Spinal cord (tissue), 9 donors: ENCODE measurements at regions not wholly inside any gene's neighbourhood (a gene's known extent, or its start where the extent isn't known, plus 50 kb on each side); places are given as distances from the start of the nearest gene placed in this dataset.

Experiments
- DNase-seq, 6 donors: peaks; one replicate each; pipeline versions ENCODE4 v3.0.0 to v3.0.0-alpha.2; 2013 to 2015; ENCODE audit warnings: low spot score in 6 of 6, low read depth in 4 of 6
- H3K27ac ChIP-seq: one replicate; pipeline ENCODE4 v1.5.1; 2013; ENCODE audit warnings: low read depth, low read length, control low read depth
- H3K27me3 ChIP-seq: one replicate; pipeline ENCODE4 v1.6.1; 2013; ENCODE audit warnings: low read length; ENCODE audit not compliant: control insufficient read depth, insufficient read depth
- H3K36me3 ChIP-seq: one replicate; pipeline ENCODE4 v1.6.1; 2013; ENCODE audit warnings: low read length; ENCODE audit not compliant: control insufficient read depth, insufficient read depth
- H3K4me1 ChIP-seq: one replicate; pipeline ENCODE4 v1.6.1; 2013; ENCODE audit warnings: low read length; ENCODE audit not compliant: control insufficient read depth, insufficient read depth
- H3K4me3 ChIP-seq: one replicate; pipeline ENCODE4 v1.5.1; 2013; ENCODE audit warnings: low read depth, low read length, control low read depth
- H3K9me3 ChIP-seq: one replicate; pipeline ENCODE4 v1.6.1; 2013; ENCODE audit warnings: low read length; ENCODE audit not compliant: control insufficient read depth, insufficient read depth
- WGBS: methylation state at CpG from one replicate; pipeline ENCODE4 v1.1.5; 2013; ENCODE audit warnings: missing lambda C conversion rate; ENCODE audit not compliant: insufficient coverage; 5-methylcytosine and 5-hydroxymethylcytosine counted together
- donor health status: healthy.

DNA sequence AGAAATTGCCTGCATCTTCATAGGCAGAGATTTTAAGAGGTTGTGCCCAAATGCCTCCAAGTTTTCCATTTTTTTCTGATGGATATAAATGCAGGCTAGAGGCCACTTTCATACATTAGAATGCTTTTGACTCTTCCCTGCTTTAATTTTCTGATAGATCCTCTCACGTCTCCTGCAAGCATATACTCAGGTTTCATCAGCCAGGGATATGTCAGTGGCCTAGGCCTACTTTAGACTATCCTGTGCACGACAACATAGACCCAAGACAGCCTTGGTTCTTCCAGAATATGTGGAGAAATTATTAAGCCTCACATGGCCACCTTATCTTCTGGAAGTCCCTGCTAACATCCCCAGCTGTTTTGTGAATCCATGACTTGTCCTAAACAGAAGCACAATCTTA, 415.9 kb downstream of the TDRD15 start:
- no peak overlapping the region for H3K27ac ChIP-seq
- H3K27me3 ChIP-seq, result no peaks in the 10 kb centered on the region
- peaks cover 11% of the 10 kb centered on the region for H3K9me3 ChIP-seq
- no peak overlapping the region for H3K4me3 ChIP-seq
- WGBS, result 92% methylated on average over 2 of the region's 2 CpGs
- no peaks in the 10 kb centered on the region for H3K36me3 ChIP-seq
- DNase-seq, result no peak
- H3K4me1 ChIP-seq, result no peaks in the 10 kb centered on the region

GRCh38 chr2:21543630-21544029, 419.9 kb downstream of the TDRD15 start:
- no peaks in the 10 kb centered on the region for H3K9me3 ChIP-seq
- no peak overlapping the region for H3K4me3 ChIP-seq
- H3K27me3 ChIP-seq, result no peaks in the 10 kb centered on the region
- no peak overlapping the region for H3K27ac ChIP-seq
- no peaks in the 10 kb centered on the region for H3K4me1 ChIP-seq
- no CpG with 5 or more reads among the region's 2 CpGs for WGBS
- no peaks in the 10 kb centered on the region for H3K36me3 ChIP-seq
- no peak for DNase-seq

DNA sequence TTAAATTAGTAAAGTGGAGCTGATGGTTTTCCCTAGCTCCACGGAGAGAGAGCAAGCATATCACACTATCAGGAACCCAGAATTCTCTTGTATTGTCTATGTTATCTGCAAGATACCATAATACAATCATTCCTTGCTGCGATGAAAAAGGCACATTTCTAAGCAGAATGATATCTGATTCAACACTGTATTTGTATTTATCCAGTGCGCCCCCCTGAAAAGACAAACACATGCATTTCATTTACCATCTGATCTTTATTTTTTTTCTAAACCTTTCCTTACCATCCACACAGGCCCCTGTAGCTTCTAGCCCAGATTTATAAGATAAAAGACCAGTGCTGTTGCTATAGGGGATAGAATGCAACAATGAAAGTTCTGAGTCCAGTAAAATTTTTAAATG, 420.6 kb downstream of the TDRD15 start:
- DNase-seq, result no peak
- Histone ChIP-seq H3K27ac (no peak overlapping the region), H3K4me3 (no peak overlapping the region), H3K36me3 (no peaks in the 10 kb centered on the region), H3K4me1 (no peaks in the 10 kb centered on the region), H3K9me3 (no peaks in the 10 kb centered on the region), H3K27me3 (no peaks in the 10 kb centered on the region)
- 100% methylated on average over 2 of the region's 3 CpGs for WGBS

DNA sequence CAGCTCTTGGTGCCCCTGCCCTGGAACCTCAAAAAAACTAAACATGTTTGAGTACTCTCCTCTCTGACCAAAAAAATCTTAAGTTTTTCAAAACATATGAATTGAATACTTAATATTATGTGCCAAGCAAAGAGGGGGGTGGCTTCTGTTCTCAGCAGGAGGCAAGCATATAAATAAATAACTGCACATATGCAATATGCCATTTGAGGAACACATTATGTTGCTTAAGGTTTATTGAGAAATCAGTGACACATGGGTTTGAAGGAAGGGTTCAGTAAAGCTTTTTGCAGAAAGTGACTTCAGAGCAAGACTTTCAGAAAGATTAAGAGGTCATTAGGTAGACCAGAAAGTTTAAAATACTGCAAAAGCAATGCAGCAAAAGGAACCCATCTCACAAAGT, 429.2 kb downstream of the TDRD15 start:
- Histone ChIP-seq H3K4me3 (no peak overlapping the region), H3K36me3 (no peaks in the 10 kb centered on the region), H3K9me3 (no peaks in the 10 kb centered on the region), H3K27me3 (no peaks in the 10 kb centered on the region), H3K27ac (no peak overlapping the region), H3K4me1 (no peaks in the 10 kb centered on the region)
- DNase-seq, result no peak

DNA sequence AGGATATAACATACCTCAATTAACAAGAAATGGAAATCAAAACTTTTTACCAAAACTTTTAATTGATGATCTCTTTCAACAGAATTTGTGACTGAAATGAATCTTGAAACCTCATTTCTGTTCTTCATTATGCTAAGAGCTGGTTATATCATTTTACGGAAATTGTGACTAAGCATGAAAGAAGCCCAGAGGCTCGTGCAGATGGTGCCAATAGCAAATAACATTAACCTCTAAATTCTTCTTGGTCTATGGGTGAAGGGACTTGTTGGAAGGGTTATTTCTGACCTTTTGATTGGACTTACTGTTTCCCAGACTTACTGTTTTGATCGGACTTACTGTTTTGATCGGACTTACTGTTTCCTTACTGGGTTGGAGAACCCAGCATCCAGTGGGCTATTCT, 435.6 kb downstream of the TDRD15 start:
- H3K36me3 ChIP-seq, result no peaks in the 10 kb centered on the region
- H3K4me1 ChIP-seq, result no peaks in the 10 kb centered on the region
- H3K9me3 ChIP-seq, result no peaks in the 10 kb centered on the region
- DNase-seq, result no peak
- no peak overlapping the region for H3K4me3 ChIP-seq
- 94% methylated on average over 2 of the region's 4 CpGs for WGBS
- H3K27me3 ChIP-seq, result no peaks in the 10 kb centered on the region
- no peak overlapping the region for H3K27ac ChIP-seq

- no CpG with 5 or more reads among the region's 1 CpG for WGBS
Observed at GRCh38 chr2:21561965-21562364, 438.2 kb downstream of the TDRD15 start.

GRCh38 chr2:21567395-21567794, 443.6 kb downstream of the TDRD15 start:
- DNase-seq, result no peak
- Histone ChIP-seq H3K27me3 (no peaks in the 10 kb centered on the region), H3K9me3 (no peaks in the 10 kb centered on the region), H3K27ac (no peak overlapping the region), H3K4me3 (no peak overlapping the region), H3K4me1 (no peaks in the 10 kb centered on the region), H3K36me3 (no peaks in the 10 kb centered on the region)
- no CpG with 5 or more reads among the region's 5 CpGs for WGBS

More at GRCh38 chr2:21561965-21562364, 438.2 kb downstream of the TDRD15 start:
- Histone ChIP-seq H3K36me3 (no peaks in the 10 kb centered on the region), H3K27me3 (no peaks in the 10 kb centered on the region), H3K27ac (no peak overlapping the region), H3K4me1 (no peaks in the 10 kb centered on the region), H3K9me3 (no peaks in the 10 kb centered on the region), H3K4me3 (no peak overlapping the region)
- DNase-seq, result no peak

GRCh38 chr2:21571686-21572085, 447.9 kb downstream of the TDRD15 start:
- peak in 2 of 6 donors; percentile 27 to 75 for DNase-seq
- Histone ChIP-seq H3K9me3 (no peaks in the 10 kb centered on the region), H3K27ac (no peak overlapping the region), H3K4me3 (no peak overlapping the region), H3K36me3 (no peaks in the 10 kb centered on the region), H3K27me3 (no peaks in the 10 kb centered on the region), H3K4me1 (no peaks in the 10 kb centered on the region)

- no peaks in the 10 kb centered on the region for H3K9me3 ChIP-seq
- no peak overlapping the region for H3K27ac ChIP-seq
- WGBS, result no CpG with 5 or more reads among the region's 1 CpG
- peak in 2 of 6 donors; percentile 37 to 69 for DNase-seq
- no peak overlapping the region for H3K4me3 ChIP-seq
- no peaks in the 10 kb centered on the region for H3K4me1 ChIP-seq
- no peaks in the 10 kb centered on the region for H3K36me3 ChIP-seq
- no peaks in the 10 kb centered on the region for H3K27me3 ChIP-seq
Observed at GRCh38 chr2:21580391-21580790, 456.6 kb downstream of the TDRD15 start.

DNA sequence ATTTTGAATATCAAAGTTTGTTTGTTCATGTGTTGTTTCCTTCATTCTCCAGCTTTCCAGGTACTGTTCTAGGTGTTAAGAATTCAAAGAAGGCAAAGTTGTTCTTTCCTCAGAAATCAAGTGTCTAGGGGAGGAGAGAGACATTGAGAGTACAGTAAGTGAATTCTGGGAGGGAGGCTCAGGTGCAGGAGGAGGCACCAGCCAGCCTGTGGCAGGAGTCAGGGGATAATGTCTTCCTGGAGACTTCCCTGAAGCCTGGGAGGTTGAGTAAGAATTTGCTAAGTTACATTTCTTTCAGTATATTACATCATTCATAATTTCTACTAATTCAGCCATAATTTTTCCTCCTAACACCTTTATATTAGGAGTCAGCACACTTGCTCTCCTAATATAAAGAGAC, 462.1 kb downstream of the TDRD15 start:
- Histone ChIP-seq H3K27me3 (no peaks in the 10 kb centered on the region), H3K27ac (no peak overlapping the region), H3K9me3 (no peaks in the 10 kb centered on the region), H3K36me3 (no peaks in the 10 kb centered on the region), H3K4me1 (no peaks in the 10 kb centered on the region), H3K4me3 (no peak overlapping the region)
- DNase-seq, result no peak
